ENCODE measurements at regions not wholly inside any gene's neighbourhood (a gene's known extent, or its start where the extent isn't known, plus 50 kb on each side); places are given as distances from the start of the nearest gene placed in this dataset.

DNA sequence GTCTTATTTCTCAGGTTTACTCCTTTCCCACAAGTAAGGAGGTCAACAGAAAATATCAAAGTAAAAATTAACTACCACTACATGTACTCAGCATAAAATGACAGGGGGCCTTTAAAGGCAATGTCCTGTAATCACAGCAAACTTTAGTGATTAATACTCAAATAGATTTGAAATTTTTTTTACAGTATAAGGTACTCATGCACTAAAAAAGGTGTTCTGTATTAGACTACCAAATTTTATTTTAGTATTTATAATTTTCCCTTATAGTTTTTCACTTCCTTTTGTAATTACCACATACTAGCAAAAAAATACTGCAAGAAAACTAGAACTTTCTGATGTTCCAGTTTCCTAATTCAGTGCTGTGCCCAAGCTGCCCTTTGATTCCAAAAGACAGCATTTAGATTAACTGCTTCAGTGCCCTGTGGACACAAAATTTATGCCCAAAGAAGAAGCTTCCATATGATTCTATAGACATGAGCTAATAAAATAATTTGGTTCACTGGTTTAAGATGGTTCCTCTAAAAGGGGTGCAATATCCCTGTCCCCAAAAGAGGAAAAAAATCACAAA, 70.6 kb downstream of the KLF12 start:
- TF ChIP-seq, protein P1, sequence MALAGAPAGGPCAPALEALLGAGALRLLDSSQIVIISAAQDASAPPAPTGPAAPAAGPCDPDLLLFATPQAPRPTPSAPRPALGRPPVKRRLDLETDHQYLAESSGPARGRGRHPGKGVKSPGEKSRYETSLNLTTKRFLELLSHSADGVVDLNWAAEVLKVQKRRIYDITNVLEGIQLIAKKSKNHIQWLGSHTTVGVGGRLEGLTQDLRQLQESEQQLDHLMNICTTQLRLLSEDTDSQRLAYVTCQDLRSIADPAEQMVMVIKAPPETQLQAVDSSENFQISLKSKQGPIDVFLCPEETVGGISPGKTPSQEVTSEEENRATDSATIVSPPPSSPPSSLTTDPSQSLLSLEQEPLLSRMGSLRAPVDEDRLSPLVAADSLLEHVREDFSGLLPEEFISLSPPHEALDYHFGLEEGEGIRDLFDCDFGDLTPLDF (CRISPR knock-in tag; IDR thresholded peaks at IDR 0.05): no peak
- TF ChIP-seq, protein P2, sequence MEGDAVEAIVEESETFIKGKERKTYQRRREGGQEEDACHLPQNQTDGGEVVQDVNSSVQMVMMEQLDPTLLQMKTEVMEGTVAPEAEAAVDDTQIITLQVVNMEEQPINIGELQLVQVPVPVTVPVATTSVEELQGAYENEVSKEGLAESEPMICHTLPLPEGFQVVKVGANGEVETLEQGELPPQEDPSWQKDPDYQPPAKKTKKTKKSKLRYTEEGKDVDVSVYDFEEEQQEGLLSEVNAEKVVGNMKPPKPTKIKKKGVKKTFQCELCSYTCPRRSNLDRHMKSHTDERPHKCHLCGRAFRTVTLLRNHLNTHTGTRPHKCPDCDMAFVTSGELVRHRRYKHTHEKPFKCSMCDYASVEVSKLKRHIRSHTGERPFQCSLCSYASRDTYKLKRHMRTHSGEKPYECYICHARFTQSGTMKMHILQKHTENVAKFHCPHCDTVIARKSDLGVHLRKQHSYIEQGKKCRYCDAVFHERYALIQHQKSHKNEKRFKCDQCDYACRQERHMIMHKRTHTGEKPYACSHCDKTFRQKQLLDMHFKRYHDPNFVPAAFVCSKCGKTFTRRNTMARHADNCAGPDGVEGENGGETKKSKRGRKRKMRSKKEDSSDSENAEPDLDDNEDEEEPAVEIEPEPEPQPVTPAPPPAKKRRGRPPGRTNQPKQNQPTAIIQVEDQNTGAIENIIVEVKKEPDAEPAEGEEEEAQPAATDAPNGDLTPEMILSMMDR (IDR thresholded peaks at IDR 0.05): no peak
- TF ChIP-seq, protein P3, sequence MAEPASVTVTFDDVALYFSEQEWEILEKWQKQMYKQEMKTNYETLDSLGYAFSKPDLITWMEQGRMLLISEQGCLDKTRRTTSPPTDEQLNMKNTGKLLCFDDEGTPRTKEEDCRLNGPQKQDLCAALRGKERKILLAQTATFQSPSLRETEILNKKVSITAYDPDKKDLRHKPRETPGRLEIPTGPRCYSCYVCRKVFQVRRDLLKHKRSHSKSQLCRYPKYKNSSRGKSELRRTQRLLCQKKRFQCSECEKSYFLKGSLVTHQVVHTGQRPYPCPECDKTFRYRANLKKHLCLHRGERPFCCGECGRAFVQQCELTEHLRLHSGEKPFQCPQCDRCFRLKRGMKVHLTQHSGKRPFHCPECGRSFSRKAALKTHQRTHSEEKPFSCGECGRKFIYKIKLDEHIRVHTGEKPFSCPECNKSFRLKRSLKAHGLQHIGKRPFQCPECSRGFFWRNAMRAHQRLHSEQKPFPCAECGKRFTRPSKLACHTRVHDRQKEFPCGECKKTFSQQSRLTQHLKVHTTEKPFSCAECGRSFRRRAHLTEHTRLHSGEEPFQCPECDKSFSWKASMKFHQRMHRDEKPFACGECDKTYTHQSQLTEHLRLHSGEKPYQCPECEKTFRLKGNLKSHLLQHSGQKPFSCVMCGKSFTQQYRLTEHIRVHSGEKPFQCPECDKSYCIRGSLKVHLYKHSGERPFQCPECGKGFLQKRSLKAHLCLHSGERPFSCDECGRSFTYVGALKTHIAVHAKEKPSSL (CRISPR knock-in tag; conservative IDR thresholded peaks at IDR 0.05): no peak

Measured in WTC11 (cell line).